GM19455 (cell line): ENCODE measurements at regions not wholly inside any gene's neighbourhood (a gene's known extent, or its start where the extent isn't known, plus 50 kb on each side); places are given as distances from the start of the nearest gene placed in this dataset.
"Not testable (repeated sequence)": the region's sequence is repeated elsewhere in the genome, so short reads cannot be mapped to it uniquely, and the experiment has no call there.

Experiments used
- ATAC-seq: cut with Tn5 transposase; IDR thresholded peaks from one replicate; pipeline ENCODE4 v1.9.1; 2021; ENCODE audit not compliant: unreplicated experiment

DNA sequence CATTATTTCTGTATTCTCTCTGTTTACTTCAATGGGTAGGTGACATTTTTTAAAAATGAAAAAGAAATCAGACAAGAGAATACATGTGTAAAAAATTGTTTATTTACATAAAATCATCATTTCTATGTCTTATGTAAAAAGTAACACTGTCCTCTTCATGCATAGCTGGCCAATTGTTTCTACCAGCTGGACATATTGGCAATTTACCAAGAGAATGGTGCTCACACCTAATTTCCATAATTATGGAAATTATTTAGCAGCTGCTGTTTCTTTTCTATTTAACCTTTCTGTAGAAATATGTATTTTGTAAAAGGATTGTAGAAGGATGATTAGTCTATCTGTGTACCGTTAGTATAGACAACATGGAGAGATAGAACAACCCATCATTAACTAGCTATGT is 791.9 kb downstream of the TRIB2 start:
- no peak for ATAC-seq

GRCh38 chr2:13515254-13515653 is 798.5 kb downstream of the TRIB2 start:
- no peak for ATAC-seq

- no peak for ATAC-seq
Observed at GRCh38 chr2:13522096-13522495, 805.4 kb downstream of the TRIB2 start.

GRCh38 chr2:13522917-13523821 is 806.4 kb downstream of the TRIB2 start:
- peak; percentile 96 for ATAC-seq

- no peak for ATAC-seq
Observed at GRCh38 chr2:13524492-13524891, 807.8 kb downstream of the TRIB2 start.

GRCh38 chr2:13531735-13532410 is 815.1 kb downstream of the TRIB2 start:
- ATAC-seq = not testable (repeated sequence)

GRCh38 chr2:13532781-13533523 is 816.2 kb downstream of the TRIB2 start:
- ATAC-seq = not testable (repeated sequence)

GRCh38 chr2:13533524-13533922 is 816.8 kb downstream of the TRIB2 start:
- ATAC-seq = no peak

DNA sequence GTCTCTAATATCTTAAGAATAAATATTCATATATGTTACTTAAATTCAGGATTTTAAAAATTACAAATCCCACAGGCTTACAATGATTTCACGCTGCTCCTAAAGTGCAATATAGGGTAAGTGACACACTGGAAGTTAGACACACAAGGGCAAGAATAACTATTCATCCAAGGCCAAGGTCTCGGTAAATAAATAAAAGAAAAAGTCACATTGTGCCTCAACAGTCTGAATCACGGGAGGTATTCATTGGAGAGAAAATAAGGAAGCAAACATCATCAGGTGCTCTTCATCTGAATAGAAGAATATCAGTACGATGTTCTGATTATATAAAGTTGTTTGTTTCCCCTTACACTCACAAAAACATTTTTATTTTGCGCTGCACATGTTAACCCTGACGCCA is 820.2 kb downstream of the TRIB2 start:
- ATAC-seq = no peak

- no peak for ATAC-seq
Observed at GRCh38 chr2:13537771-13538349, 821.1 kb downstream of the TRIB2 start.

GRCh38 chr2:13539296-13539695 is 822.6 kb downstream of the TRIB2 start:
- ATAC-seq = no peak

DNA sequence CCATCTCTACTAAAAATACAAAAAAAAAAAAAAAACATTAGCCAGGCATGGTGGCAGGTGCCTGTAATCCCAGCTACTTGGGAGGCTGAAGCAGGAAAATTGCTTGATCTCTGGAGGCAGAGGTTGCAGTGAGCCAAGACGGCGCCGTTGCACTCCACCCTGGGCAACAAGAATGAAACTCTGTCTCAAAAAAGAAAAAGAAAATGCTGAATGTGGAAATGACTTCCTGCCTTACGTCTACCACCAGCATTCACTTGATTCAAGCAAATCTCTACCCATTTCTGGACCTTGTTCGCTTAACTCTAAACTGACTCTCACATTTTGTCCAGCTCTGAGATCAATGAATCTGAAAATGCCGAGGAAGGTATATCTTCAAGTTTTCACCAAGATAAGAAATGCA is 825.3 kb downstream of the TRIB2 start:
- no peak for ATAC-seq

GRCh38 chr2:13542642-13543041 is 825.9 kb downstream of the TRIB2 start:
- ATAC-seq = no peak

- ATAC-seq = peak; percentile 64
Observed at GRCh38 chr2:13543550-13543949, 826.8 kb downstream of the TRIB2 start.

GRCh38 chr2:13545320-13545719 is 828.6 kb downstream of the TRIB2 start:
- no peak for ATAC-seq

GRCh38 chr2:13546131-13546530 is 829.4 kb downstream of the TRIB2 start:
- no peak for ATAC-seq

DNA sequence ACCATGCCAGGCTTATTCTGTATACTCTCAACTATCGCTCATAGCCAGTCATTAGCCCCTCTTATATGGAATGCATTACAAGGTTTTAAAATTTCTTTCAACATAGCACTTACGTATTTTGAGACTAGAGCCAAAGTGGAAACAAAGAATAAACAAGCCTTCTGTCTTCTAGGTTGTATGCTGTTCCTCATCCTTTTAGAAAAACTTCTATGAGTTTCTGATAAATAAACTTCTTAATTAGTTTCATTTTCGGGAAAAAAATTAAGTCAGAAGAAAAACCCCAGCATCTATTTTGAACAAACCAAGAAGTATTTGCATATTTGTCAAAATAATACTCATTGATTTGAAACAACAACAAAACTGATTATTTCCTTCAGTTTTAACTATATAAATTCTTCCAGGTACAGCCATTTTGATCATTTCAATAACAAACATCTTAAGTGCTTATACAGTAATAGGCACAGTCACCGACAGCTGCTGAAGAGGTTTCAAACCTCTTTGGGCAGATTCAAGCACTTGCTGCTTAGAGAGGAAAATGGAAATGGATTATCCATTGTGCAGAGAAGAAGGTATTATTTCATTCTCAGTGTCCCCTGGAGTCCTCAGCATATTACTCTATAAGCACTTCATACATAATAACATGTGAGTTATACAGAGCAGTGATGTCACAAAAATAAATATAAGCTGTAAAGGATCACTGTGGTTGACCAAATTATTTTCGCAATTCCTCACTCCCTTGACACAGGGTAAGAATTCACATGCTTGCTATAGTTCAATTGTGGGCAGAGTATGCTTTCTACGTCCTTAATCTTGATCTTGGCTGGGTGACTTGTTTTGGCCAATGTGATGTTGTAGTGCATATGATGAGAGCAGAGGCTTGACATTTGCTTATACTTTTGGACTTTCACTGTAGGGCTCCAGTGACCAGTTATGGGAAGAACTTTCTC is 833.8 kb downstream of the TRIB2 start:
- no peak for ATAC-seq

DNA sequence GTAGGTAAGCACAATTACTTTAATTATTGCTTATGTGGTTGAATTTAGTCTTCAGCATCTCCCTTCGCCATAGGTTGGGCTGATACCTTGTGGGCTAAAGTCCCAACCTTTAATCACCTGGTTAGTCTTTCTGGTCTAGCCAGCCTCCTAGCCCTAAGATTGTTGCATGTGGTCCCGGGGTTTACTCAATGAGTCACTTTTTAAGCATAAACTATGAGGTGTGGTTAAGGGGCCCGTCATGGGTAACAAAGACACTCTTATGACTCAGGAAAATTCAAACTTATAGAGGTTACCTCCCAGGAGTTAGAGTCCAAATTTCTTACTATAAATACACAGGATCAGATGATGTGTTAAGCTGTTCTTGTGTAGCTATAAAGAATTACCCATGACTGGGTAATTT is 841.6 kb downstream of the TRIB2 start:
- no peak for ATAC-seq

GRCh38 chr2:13560322-13560721 is 843.6 kb downstream of the TRIB2 start:
- peak; percentile 80 for ATAC-seq

DNA sequence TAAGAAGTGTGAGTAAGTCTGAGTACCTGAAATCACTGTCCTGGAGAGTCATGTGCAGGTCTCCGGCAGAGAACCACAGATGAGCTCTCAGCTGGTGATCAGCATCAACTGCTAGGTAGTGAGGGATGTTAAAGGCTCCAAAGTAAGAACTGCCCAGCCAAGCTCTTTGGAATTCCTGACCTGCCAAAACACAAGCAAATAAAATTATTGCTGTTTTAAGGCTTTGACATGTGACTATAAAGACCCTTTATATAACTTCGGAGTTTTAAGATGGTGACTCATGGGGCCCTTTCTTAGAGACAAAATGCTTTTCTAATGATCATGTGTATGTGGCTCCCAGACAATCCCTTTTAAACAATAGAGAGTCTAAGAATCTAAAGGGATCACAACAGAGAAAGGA is 855.7 kb downstream of the TRIB2 start:
- no peak for ATAC-seq
